Keratinocyte (primary cell): ENCODE measurements at regions not wholly inside any gene's neighbourhood (a gene's known extent, or its start where the extent isn't known, plus 50 kb on each side); places are given as distances from the start of the nearest gene placed in this dataset.

ENCODE experiments used
- DNase-seq: peaks from one replicate; pipeline ENCODE4 v3.0.0-alpha.2; 2011; ENCODE audit warnings: low read depth, missing footprints, low spot score
- FAIRE-seq: peaks from 2 replicates; lab custom pipeline; 2011; peaks lifted over from hg19 to GRCh38; lab: Jason Lieb, UNC
- H2AFZ ChIP-seq: 2 replicates; pipeline ENCODE4 v1.6.0; 2012; ENCODE audit warnings: low read length, control low read depth, inconsistent platforms; ENCODE audit not compliant: control insufficient read depth
- H3K27ac ChIP-seq: 2 replicates; pipeline ENCODE4 v1.5.1; 2011; ENCODE audit warnings: low read length; ENCODE audit not compliant: control insufficient read depth, insufficient read depth
- H3K27me3 ChIP-seq: 3 replicates; pipeline ENCODE4 v1.6.0; 2011; ENCODE audit warnings: low read length; ENCODE audit not compliant: control insufficient read depth, insufficient read depth; ENCODE audit errors: extremely low read depth
- H3K36me3 ChIP-seq, 2 experiments: 2 replicates in 1 of 2; 3 replicates in 1 of 2; pipeline ENCODE4 v1.5.1; 2011; ENCODE audit warnings: low read length in 2 of 2, mild to moderate bottlenecking in 1 of 2; ENCODE audit not compliant: control insufficient read depth in 2 of 2, insufficient read depth in 2 of 2; ENCODE audit errors: extremely low read depth in 1 of 2
- H3K4me1 ChIP-seq: 3 replicates; pipeline ENCODE4 v1.5.1; 2011; ENCODE audit warnings: low read length; ENCODE audit not compliant: control insufficient read depth, insufficient read depth; ENCODE audit errors: extremely low read depth
- H3K4me2 ChIP-seq: 3 replicates; pipeline ENCODE4 v1.6.0; 2011; ENCODE audit warnings: low read depth, low read length; ENCODE audit not compliant: control insufficient read depth, insufficient read depth; ENCODE audit errors: extremely low read depth
- H3K4me3 ChIP-seq, 3 experiments: fragments of 200-600 bp in 1 of 3; sonication (generic) in 1 of 3; 2 replicates in 2 of 3; 3 replicates in 1 of 3; pipeline ENCODE4 v1.5.1; 2011 to 2016; ENCODE audit warnings: low read length in 3 of 3, mild to moderate bottlenecking in 3 of 3, control low read depth in 2 of 3, inconsistent platforms in 1 of 3, low read depth in 1 of 3, mixed read lengths in 1 of 3, mixed run types in 1 of 3, moderate library complexity in 1 of 3; ENCODE audit not compliant: control insufficient read depth in 2 of 3, insufficient read depth in 2 of 3; ENCODE audit errors: extremely low read depth in 1 of 3
- H3K79me2 ChIP-seq: 2 replicates; pipeline ENCODE4 v1.6.0; 2012; ENCODE audit warnings: low read length; ENCODE audit not compliant: control insufficient read depth, insufficient read depth
- H3K9ac ChIP-seq: 3 replicates; pipeline ENCODE4 v1.6.0; 2011; ENCODE audit warnings: low read length; ENCODE audit not compliant: control insufficient read depth, insufficient read depth; ENCODE audit errors: extremely low read depth
- H3K9me1 ChIP-seq: 3 replicates; pipeline ENCODE4 v1.6.0; 2011; ENCODE audit warnings: low read length; ENCODE audit not compliant: control insufficient read depth, insufficient read depth; ENCODE audit errors: extremely low read depth
- H3K9me3 ChIP-seq: 2 replicates; pipeline ENCODE4 v1.5.1; 2012; ENCODE audit warnings: low read depth, low read length; ENCODE audit not compliant: control insufficient read depth
- H4K20me1 ChIP-seq: 3 replicates; pipeline ENCODE4 v1.6.0; 2011; ENCODE audit warnings: low read length; ENCODE audit not compliant: control insufficient read depth, insufficient read depth; ENCODE audit errors: extremely low read depth
- EZH2 ChIP-seq: IDR thresholded peaks from one replicate; pipeline ENCODE4 v1.6.1; 2012; ENCODE audit warnings: inconsistent platforms, mild to moderate bottlenecking, low read length, moderate library complexity
- dilution Hi-C: fragments of 300-500 bp; cut with MboI; formaldehyde crosslinking; loops from one replicate; pipeline ENCODE4 v1.7.0; 2020; ENCODE audit warnings: low sequenced_read_pairs; ENCODE audit not compliant: extremely low pct_ligation_motif_present
- TF ChIP-seq, protein P1 (sequence below), 3 experiments: IDR thresholded peaks in 1 of 3; conservative IDR thresholded peaks in 1 of 3; optimal IDR thresholded peaks in 1 of 3; 2 replicates in 2 of 3; 3 replicates in 1 of 3; pipeline versions ENCODE3 to v1.5.1; 2011; ENCODE audit warnings: low read length in 3 of 3, mild to moderate bottlenecking in 3 of 3, moderate library complexity in 2 of 3, control low read depth in 1 of 3, inconsistent platforms in 1 of 3; ENCODE audit not compliant: insufficient read depth in 2 of 3; ENCODE audit errors: extremely low read depth in 1 of 3

DNA sequence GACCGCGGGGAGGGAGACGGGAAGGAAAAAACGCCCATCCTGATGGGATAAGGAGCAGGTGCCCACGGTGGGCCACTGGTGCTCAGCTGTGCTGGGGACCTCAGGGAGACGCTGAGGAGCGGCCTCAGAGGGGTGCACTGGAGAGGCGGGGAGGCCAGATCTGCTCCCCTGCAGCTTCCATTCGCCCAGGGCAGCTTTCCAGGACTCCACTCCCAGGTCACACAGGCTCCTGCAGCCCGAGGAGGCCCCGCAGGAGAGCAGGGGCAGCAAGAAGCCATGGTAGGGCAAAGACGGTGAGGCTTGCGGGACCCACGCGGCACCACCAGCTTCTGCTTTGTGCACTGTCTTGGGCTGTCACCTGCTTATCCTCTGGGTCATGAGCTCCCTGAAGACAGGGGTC, 82.5 kb upstream of the SULF2 start:
- FAIRE-seq (no peak), DNase-seq (no peak)
- dilution Hi-C loops: no loop called here
- H3K27ac ChIP-seq: no peak overlapping the region
- no peak overlapping the region for H3K4me2 ChIP-seq
- H4K20me1 ChIP-seq: no peaks in the 10 kb centered on the region
- H3K27me3 ChIP-seq: no peaks in the 10 kb centered on the region
- H3K79me2 ChIP-seq: no peaks in the 10 kb centered on the region
- no peak overlapping the region for H3K4me3 ChIP-seq
- H3K9ac ChIP-seq: no peak overlapping the region
- TF ChIP-seq, protein P1, sequence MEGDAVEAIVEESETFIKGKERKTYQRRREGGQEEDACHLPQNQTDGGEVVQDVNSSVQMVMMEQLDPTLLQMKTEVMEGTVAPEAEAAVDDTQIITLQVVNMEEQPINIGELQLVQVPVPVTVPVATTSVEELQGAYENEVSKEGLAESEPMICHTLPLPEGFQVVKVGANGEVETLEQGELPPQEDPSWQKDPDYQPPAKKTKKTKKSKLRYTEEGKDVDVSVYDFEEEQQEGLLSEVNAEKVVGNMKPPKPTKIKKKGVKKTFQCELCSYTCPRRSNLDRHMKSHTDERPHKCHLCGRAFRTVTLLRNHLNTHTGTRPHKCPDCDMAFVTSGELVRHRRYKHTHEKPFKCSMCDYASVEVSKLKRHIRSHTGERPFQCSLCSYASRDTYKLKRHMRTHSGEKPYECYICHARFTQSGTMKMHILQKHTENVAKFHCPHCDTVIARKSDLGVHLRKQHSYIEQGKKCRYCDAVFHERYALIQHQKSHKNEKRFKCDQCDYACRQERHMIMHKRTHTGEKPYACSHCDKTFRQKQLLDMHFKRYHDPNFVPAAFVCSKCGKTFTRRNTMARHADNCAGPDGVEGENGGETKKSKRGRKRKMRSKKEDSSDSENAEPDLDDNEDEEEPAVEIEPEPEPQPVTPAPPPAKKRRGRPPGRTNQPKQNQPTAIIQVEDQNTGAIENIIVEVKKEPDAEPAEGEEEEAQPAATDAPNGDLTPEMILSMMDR (optimal IDR thresholded peaks at IDR 0.05 in 1 of 3, IDR thresholded peaks at IDR 0.05 in 1 of 3, conservative IDR thresholded peaks at IDR 0.05 in 1 of 3; ENCODE audit: extremely low read depth in 1 of 3, insufficient read depth in 2 of 3, low read length in 3 of 3): no peak
- no peak for TF ChIP-seq EZH2
- H3K9me1 ChIP-seq: no peaks in the 10 kb centered on the region
- H2AFZ ChIP-seq: no peak overlapping the region
- no peaks in the 10 kb centered on the region for H3K36me3 ChIP-seq
- no peaks in the 10 kb centered on the region for H3K9me3 ChIP-seq
- no peaks in the 10 kb centered on the region for H3K4me1 ChIP-seq

DNA sequence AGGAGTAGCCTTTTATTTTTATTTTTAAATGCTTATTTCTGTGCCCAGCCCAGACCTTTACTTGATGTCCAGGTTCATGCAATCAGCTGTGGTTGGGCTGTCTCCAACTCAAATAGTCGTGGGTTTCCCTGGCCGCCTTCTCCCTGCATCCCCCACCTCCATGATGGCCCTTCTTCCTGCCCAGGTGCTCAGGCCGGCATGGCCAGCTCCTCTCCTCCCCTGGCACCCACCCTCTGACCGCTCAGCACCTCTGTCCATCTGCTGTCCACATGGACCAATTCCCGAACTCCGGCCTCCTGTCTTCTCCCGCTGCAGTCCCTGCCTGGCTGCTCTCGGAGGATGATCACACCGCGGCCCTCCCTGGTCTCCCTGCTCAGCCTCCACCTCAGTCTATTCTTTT, 81.2 kb upstream of the SULF2 start:
- Histone ChIP-seq H3K9me1 (no peaks in the 10 kb centered on the region), H3K27ac (no peak overlapping the region), H3K9me3 (no peaks in the 10 kb centered on the region), H3K79me2 (no peaks in the 10 kb centered on the region), H3K4me3 (no peak overlapping the region), H2AFZ (no peak overlapping the region), H3K4me2 (no peak overlapping the region), H3K4me1 (no peaks in the 10 kb centered on the region), H3K36me3 (no peaks in the 10 kb centered on the region), H3K27me3 (no peaks in the 10 kb centered on the region), H3K9ac (no peak overlapping the region), H4K20me1 (no peaks in the 10 kb centered on the region)
- no peak for FAIRE-seq
- dilution Hi-C loops: no loop called here
- TF ChIP-seq, protein P1 (optimal IDR thresholded peaks at IDR 0.05 in 1 of 3, IDR thresholded peaks at IDR 0.05 in 1 of 3, conservative IDR thresholded peaks at IDR 0.05 in 1 of 3; ENCODE audit: extremely low read depth in 1 of 3, insufficient read depth in 2 of 3, low read length in 3 of 3): no peak
- TF ChIP-seq EZH2: no peak
- DNase-seq: no peak
